CD14-positive monocyte (primary cell): ENCODE measurements at regions not wholly inside any gene's neighbourhood (a gene's known extent, or its start where the extent isn't known, plus 50 kb on each side); places are given as distances from the start of the nearest gene placed in this dataset.

Experiments
- DNase-seq, 3 donors: peaks; one replicate each; pipeline ENCODE4 v3.0.0-alpha.2; 2011 to 2022
- H2AFZ ChIP-seq: 2 replicates; pipeline ENCODE4 v1.6.0; 2012; ENCODE audit warnings: mild to moderate bottlenecking, low read depth, low read length, inconsistent platforms; ENCODE audit not compliant: insufficient read depth, poor library complexity, severe bottlenecking
- H3K27ac ChIP-seq, 2 donors: 1 replicate in 1 of 2; 2 replicates in 1 of 2; pipeline ENCODE4 v1.5.1; 2012 to 2013; ENCODE audit warnings: low read length in 2 of 2, control low read depth in 1 of 2, inconsistent platforms in 1 of 2, low read depth in 1 of 2, mild to moderate bottlenecking in 1 of 2
- H3K27me3 ChIP-seq, 2 donors: one replicate each; pipeline versions ENCODE4 v1.6.0 to v1.6.1; 2011 to 2013; ENCODE audit warnings: low read length in 2 of 2; ENCODE audit not compliant: control insufficient read depth in 2 of 2, insufficient read depth in 2 of 2
- H3K36me3 ChIP-seq, 2 donors: replicated peaks in 1 of 2; 1 replicate in 1 of 2; 2 replicates in 1 of 2; pipeline versions ENCODE4 v1.5.1 to v1.6.1; 2012 to 2013; ENCODE audit warnings: low read length in 2 of 2, control low read depth in 1 of 2, inconsistent platforms in 1 of 2, mild to moderate bottlenecking in 1 of 2; ENCODE audit not compliant: insufficient read depth in 2 of 2, control insufficient read depth in 1 of 2
- H3K4me1 ChIP-seq, 2 donors: 1 replicate in 1 of 2; 2 replicates in 1 of 2; pipeline versions ENCODE4 v1.5.1 to v1.6.1; 2012 to 2013; ENCODE audit warnings: low read length in 2 of 2, control low read depth in 1 of 2, inconsistent platforms in 1 of 2, mild to moderate bottlenecking in 1 of 2, moderate library complexity in 1 of 2; ENCODE audit not compliant: insufficient read depth in 2 of 2, control insufficient read depth in 1 of 2
- H3K4me2 ChIP-seq: replicated peaks from 2 replicates; pipeline ENCODE3; 2012; ENCODE audit warnings: low read length, moderate library complexity, mild to moderate bottlenecking; ENCODE audit not compliant: poor library complexity, severe bottlenecking; ENCODE audit errors: extremely low read depth
- H3K4me3 ChIP-seq, 3 experiments: fragments of 200-600 bp in 1 of 3; sonication (generic) in 1 of 3; replicated peaks in 1 of 3; 1 replicate in 2 of 3; 2 replicates in 1 of 3; pipeline ENCODE4 v1.5.1; 2011 to 2013; ENCODE audit warnings: low read length in 3 of 3, mild to moderate bottlenecking in 3 of 3, control low read depth in 2 of 3, low read depth in 2 of 3, inconsistent platforms in 1 of 3, moderate library complexity in 1 of 3
- H3K79me2 ChIP-seq: 2 replicates; pipeline ENCODE4 v1.6.0; 2012; ENCODE audit warnings: mild to moderate bottlenecking, control low read depth, inconsistent platforms, low read length, moderate library complexity; ENCODE audit not compliant: insufficient read depth
- H3K9ac ChIP-seq: 2 replicates; pipeline ENCODE4 v1.6.0; 2017; ENCODE audit warnings: low read length, mild to moderate bottlenecking; ENCODE audit not compliant: insufficient read depth, poor library complexity, severe bottlenecking
- H3K9me3 ChIP-seq, 2 donors: replicated peaks in 1 of 2; 1 replicate in 1 of 2; 2 replicates in 1 of 2; pipeline versions ENCODE4 v1.5.1 to v1.6.1; 2012 to 2013; ENCODE audit warnings: low read length in 2 of 2, control low read depth in 1 of 2; ENCODE audit not compliant: control insufficient read depth in 1 of 2, insufficient read depth in 1 of 2
- H4K20me1 ChIP-seq: 2 replicates; pipeline ENCODE4 v1.6.0; 2012; ENCODE audit warnings: mild to moderate bottlenecking, low read length, control low read depth, moderate library complexity; ENCODE audit not compliant: insufficient read depth
- H3K27ac Mint-ChIP-seq, 7 donors: one replicate each; pipeline ENCODE4 v1.8.0; 2020; ENCODE audit warnings: mild to moderate bottlenecking in 7 of 7, mixed read lengths in 7 of 7, moderate library complexity in 6 of 7, inconsistent platforms in 2 of 7
- H3K27me3 Mint-ChIP-seq, 3 donors: one replicate each; pipeline ENCODE4 v1.8.0; 2021 to 2022; ENCODE audit warnings: low read depth in 3 of 3, mild to moderate bottlenecking in 3 of 3, mixed read lengths in 3 of 3, moderate library complexity in 3 of 3, inconsistent platforms in 1 of 3
- H3K36me3 Mint-ChIP-seq, 2 donors: one replicate each; pipeline ENCODE4 v1.8.0; 2020; ENCODE audit warnings: mixed read lengths in 2 of 2, inconsistent platforms in 1 of 2, mild to moderate bottlenecking in 1 of 2
- H3K4me1 Mint-ChIP-seq: one replicate; pipeline ENCODE4 v1.8.0; 2020; ENCODE audit warnings: mild to moderate bottlenecking, mixed read lengths
- H3K4me3 Mint-ChIP-seq, 2 donors: one replicate each; pipeline ENCODE4 v1.8.0; 2020; ENCODE audit warnings: mild to moderate bottlenecking in 2 of 2, mixed read lengths in 2 of 2, moderate library complexity in 1 of 2
- H3K9me3 Mint-ChIP-seq, 7 donors: one replicate each; pipeline ENCODE4 v1.8.0; 2020 to 2022; ENCODE audit warnings: mixed read lengths in 7 of 7, mild to moderate bottlenecking in 6 of 7, moderate library complexity in 6 of 7, inconsistent platforms in 2 of 7
- WGBS: methylation state at CpG from one replicate; pipeline ENCODE4 v1.1.5; 2013; ENCODE audit warnings: missing lambda C conversion rate; ENCODE audit not compliant: insufficient coverage; 5-methylcytosine and 5-hydroxymethylcytosine counted together
- intact Hi-C, 2 donors: fragments of 100-400 bp; cut with micrococcal nuclease; formaldehyde crosslinking; loops; one replicate each; pipeline versions ENCODE4 v1.15.0 to v1.15.1; 2023
- TF ChIP-seq, protein P1 (sequence below): fragments of 200-600 bp; IDR thresholded peaks from one replicate; pipeline ENCODE4 v1.8.0; 2022; ENCODE audit warnings: antibody characterized with exemption, mild to moderate bottlenecking

DNA sequence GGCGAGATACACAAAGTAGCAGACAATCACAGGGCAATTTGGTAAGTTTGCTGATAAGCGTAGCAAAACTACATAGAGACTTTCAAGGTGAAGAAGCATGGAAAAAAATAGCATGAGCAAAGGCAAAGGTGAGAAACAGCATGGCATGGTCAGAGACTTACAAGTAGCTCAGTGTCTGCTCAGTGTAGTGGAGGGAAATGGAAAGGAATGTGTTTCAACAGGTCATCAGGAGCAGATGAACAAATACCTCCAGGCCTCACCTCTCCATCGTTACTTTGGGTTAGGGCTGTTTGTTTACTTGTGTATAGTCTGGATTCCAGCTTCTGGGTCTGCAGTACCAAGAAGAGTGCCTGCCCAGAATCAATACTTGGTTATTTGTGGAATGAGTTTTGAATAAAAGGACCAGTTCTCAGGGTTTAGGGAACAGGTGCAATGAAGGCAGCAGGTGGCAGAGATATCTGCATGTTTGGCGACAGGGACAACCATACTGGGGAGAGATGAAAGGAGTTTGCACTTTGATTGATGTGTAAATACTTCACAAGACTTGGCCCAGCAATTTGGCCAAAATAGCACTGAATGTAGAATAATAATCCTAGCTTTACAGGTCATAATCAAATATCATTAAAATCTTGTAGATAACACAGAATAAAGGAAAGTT is 97.0 kb upstream of the FGGY start:
- Histone ChIP-seq H3K79me2 (no peaks in the 10 kb centered on the region), H3K9me3 (peaks cover 0 to 2% of the 10 kb centered on the region in 2 donors), H3K4me2 (no peak overlapping the region), H3K9ac (no peak overlapping the region), H3K27ac (no peak overlapping the region), H3K27me3 (no peaks in the 10 kb centered on the region), H3K4me1 (peaks cover 7 to 9% of the 10 kb centered on the region in 2 donors), H2AFZ (no peak overlapping the region), H3K4me3 (no peak overlapping the region), H4K20me1 (no peaks in the 10 kb centered on the region), H3K36me3 (no peaks in the 10 kb centered on the region)
- Mint-ChIP-seq H3K36me3 (no peaks in the 10 kb centered on the region), H3K9me3 (peaks cover 1 to 5% (median 3%) of the 10 kb centered on the region in 7 donors), H3K4me1 (peaks cover 15% of the 10 kb centered on the region), H3K27ac (no peak overlapping the region), H3K4me3 (no peak overlapping the region), H3K27me3 (no peaks in the 10 kb centered on the region)
- TF ChIP-seq, protein P1, sequence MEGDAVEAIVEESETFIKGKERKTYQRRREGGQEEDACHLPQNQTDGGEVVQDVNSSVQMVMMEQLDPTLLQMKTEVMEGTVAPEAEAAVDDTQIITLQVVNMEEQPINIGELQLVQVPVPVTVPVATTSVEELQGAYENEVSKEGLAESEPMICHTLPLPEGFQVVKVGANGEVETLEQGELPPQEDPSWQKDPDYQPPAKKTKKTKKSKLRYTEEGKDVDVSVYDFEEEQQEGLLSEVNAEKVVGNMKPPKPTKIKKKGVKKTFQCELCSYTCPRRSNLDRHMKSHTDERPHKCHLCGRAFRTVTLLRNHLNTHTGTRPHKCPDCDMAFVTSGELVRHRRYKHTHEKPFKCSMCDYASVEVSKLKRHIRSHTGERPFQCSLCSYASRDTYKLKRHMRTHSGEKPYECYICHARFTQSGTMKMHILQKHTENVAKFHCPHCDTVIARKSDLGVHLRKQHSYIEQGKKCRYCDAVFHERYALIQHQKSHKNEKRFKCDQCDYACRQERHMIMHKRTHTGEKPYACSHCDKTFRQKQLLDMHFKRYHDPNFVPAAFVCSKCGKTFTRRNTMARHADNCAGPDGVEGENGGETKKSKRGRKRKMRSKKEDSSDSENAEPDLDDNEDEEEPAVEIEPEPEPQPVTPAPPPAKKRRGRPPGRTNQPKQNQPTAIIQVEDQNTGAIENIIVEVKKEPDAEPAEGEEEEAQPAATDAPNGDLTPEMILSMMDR: no peak
- intact Hi-C loops: no loop called here
- WGBS: 95% methylated on average over 4 of the region's 4 CpGs
- no peak for DNase-seq

DNA sequence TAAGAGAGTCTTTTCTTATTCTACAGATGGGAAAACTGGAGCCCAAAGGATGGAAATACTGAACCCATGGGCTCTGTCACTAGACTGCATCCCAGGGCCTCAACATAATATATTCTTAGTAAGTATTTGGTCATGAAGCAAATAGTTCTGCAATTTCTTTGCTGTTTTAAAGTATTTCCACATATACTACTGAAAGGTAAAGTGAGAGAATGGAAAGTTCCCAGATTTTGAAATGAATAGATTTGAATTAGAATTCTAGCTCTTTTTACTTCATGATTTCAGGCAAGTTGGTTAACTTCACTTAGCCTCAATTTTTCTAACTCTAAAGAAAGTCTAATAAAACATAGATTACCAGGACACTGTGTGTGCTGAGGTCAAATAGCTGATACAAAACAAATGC is 95.6 kb upstream of the FGGY start:
- Histone ChIP-seq H3K4me2 (no peak overlapping the region), H3K36me3 (no peaks in the 10 kb centered on the region), H3K4me1 (peaks cover 7 to 9% of the 10 kb centered on the region in 2 donors), H3K27me3 (no peaks in the 10 kb centered on the region), H3K79me2 (no peaks in the 10 kb centered on the region), H3K9ac (no peak overlapping the region), H3K27ac (no peak overlapping the region), H3K4me3 (no peak overlapping the region), H4K20me1 (no peaks in the 10 kb centered on the region), H2AFZ (no peak overlapping the region), H3K9me3 (peaks cover 0 to 5% of the 10 kb centered on the region in 2 donors)
- Mint-ChIP-seq H3K4me1 (peaks cover 13% of the 10 kb centered on the region), H3K4me3 (no peak overlapping the region), H3K27me3 (no peaks in the 10 kb centered on the region), H3K36me3 (no peaks in the 10 kb centered on the region), H3K27ac (no peak overlapping the region), H3K9me3 (peaks cover 2 to 8% (median 4%) of the 10 kb centered on the region in 7 donors)
- TF ChIP-seq, protein P1: no peak
- DNase-seq: no peak
- intact Hi-C loops: no loop called here
